ENCODE measurements at regions not wholly inside any gene's neighbourhood (a gene's known extent, or its start where the extent isn't known, plus 50 kb on each side); places are given as distances from the start of the nearest gene placed in this dataset.

GRCh38 chr21:15568516-15568915 lies 161.3 kb upstream of the USP25 start:
- Histone ChIP-seq H3K4me1 (ENCODE audit: control insufficient read depth, insufficient read depth, low read length) (no peaks in the 10 kb centered on the region), H3K9me3 (ENCODE audit: control insufficient read depth, insufficient read depth, low read length) (no peaks in the 10 kb centered on the region), H3K4me3 (ENCODE audit: low read length) (no peak overlapping the region), H3K36me3 (ENCODE audit: control insufficient read depth, insufficient read depth, low read length) (no peaks in the 10 kb centered on the region), H3K27me3 (ENCODE audit: control insufficient read depth, insufficient read depth, low read length) (peaks cover 7% of the 10 kb centered on the region), H3K27ac (ENCODE audit: low read length) (no peak overlapping the region)
- Mint-ChIP-seq H3K27ac (no peak overlapping the region), H3K9me3 (no peaks in the 10 kb centered on the region), H3K36me3 (no peaks in the 10 kb centered on the region), H3K27me3 (ENCODE audit: low read depth in 2 of 2) (peaks cover 15 to 29% of the 10 kb centered on the region in 2 donors), H3K4me1 (no peaks in the 10 kb centered on the region), H3K4me3 (no peak overlapping the region)
- TF ChIP-seq, protein P1, sequence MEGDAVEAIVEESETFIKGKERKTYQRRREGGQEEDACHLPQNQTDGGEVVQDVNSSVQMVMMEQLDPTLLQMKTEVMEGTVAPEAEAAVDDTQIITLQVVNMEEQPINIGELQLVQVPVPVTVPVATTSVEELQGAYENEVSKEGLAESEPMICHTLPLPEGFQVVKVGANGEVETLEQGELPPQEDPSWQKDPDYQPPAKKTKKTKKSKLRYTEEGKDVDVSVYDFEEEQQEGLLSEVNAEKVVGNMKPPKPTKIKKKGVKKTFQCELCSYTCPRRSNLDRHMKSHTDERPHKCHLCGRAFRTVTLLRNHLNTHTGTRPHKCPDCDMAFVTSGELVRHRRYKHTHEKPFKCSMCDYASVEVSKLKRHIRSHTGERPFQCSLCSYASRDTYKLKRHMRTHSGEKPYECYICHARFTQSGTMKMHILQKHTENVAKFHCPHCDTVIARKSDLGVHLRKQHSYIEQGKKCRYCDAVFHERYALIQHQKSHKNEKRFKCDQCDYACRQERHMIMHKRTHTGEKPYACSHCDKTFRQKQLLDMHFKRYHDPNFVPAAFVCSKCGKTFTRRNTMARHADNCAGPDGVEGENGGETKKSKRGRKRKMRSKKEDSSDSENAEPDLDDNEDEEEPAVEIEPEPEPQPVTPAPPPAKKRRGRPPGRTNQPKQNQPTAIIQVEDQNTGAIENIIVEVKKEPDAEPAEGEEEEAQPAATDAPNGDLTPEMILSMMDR (IDR thresholded peaks at IDR 0.05) = no peak
- ATAC-seq = no peak
- intact Hi-C loops (cut with micrococcal nuclease) = no loop called here
- no peak for DNase-seq

GRCh38 chr21:15586752-15587427 lies 142.9 kb upstream of the USP25 start:
- Histone ChIP-seq H3K36me3 (ENCODE audit: control insufficient read depth, insufficient read depth, low read length) (no peaks in the 10 kb centered on the region), H3K4me1 (ENCODE audit: control insufficient read depth, insufficient read depth, low read length) (no peaks in the 10 kb centered on the region), H3K4me3 (ENCODE audit: low read length) (no peak overlapping the region), H3K9me3 (ENCODE audit: control insufficient read depth, insufficient read depth, low read length) (no peaks in the 10 kb centered on the region), H3K27ac (ENCODE audit: low read length) (no peak overlapping the region), H3K27me3 (ENCODE audit: control insufficient read depth, insufficient read depth, low read length) (no peaks in the 10 kb centered on the region)
- intact Hi-C loops (cut with micrococcal nuclease) = no loop called here
- TF ChIP-seq, protein P1 (IDR thresholded peaks at IDR 0.05) = no peak
- H3K9me3 Mint-ChIP-seq = no peaks in the 10 kb centered on the region
- ATAC-seq (no peak), DNase-seq (no peak)
- H3K27me3 Mint-ChIP-seq (ENCODE audit: low read depth in 2 of 2) = peaks cover 0 to 4% of the 10 kb centered on the region in 2 donors
- WGBS (ENCODE audit: insufficient coverage) = 93% methylated on average over 4 of the region's 4 CpGs
- H3K4me3 Mint-ChIP-seq = no peak overlapping the region
- no peak overlapping the region for H3K27ac Mint-ChIP-seq
- no peaks in the 10 kb centered on the region for H3K4me1 Mint-ChIP-seq
- H3K36me3 Mint-ChIP-seq = no peaks in the 10 kb centered on the region

DNA sequence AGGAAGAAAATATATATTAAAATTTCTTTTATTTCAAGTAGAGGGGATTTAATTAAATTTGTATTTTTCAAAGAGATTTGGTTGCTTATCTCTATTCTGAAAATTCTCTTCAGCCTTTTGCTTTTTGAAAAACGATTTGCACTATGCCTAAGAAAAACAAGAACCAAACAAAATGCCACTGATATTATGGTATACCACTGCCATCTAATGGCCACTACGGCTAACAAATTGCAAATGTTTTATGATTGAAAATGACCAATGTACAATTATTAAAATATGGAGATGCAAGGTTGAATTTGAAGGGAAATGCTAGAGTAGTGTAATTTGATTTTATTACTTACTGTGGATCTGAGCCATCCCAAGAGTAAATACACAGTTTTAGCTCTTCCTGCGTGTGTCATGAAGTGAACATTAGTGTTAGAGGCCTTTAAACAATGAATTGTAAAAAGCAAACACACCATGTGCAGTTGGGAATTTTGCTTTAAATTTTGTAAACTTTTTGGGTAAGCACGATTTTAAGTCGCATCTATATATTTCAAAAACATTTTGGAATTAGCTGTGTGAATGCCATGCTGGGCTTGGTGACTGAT lies 137.4 kb upstream of the USP25 start:
- Mint-ChIP-seq H3K27me3 (ENCODE audit: low read depth in 2 of 2) (peaks cover 0 to 27% of the 10 kb centered on the region in 2 donors), H3K9me3 (no peaks in the 10 kb centered on the region), H3K27ac (no peak overlapping the region), H3K36me3 (no peaks in the 10 kb centered on the region), H3K4me1 (no peaks in the 10 kb centered on the region), H3K4me3 (no peak overlapping the region)
- ATAC-seq (peak in 1 of 3 donors; percentile 57), DNase-seq (peak in 1 of 2 donors; percentile 68)
- intact Hi-C loops (cut with micrococcal nuclease) = loop anchor here (1.0 to 10.0 kb wide), 4 partner anchors 528 to 1339 kb away; partner anchors contain the start of gene NRIP1
- WGBS (ENCODE audit: insufficient coverage) = 43% methylated on average over 4 of the region's 5 CpGs
- Histone ChIP-seq H3K4me3 (ENCODE audit: low read length) (no peak overlapping the region), H3K36me3 (ENCODE audit: control insufficient read depth, insufficient read depth, low read length) (no peaks in the 10 kb centered on the region), H3K27me3 (ENCODE audit: control insufficient read depth, insufficient read depth, low read length) (no peaks in the 10 kb centered on the region), H3K27ac (ENCODE audit: low read length) (no peak overlapping the region), H3K4me1 (ENCODE audit: control insufficient read depth, insufficient read depth, low read length) (no peaks in the 10 kb centered on the region), H3K9me3 (ENCODE audit: control insufficient read depth, insufficient read depth, low read length) (no peaks in the 10 kb centered on the region)
- TF ChIP-seq, protein P1 (IDR thresholded peaks at IDR 0.05) = peak; percentile 78
